ENCODE measurements at regions not wholly inside any gene's neighbourhood (a gene's known extent, or its start where the extent isn't known, plus 50 kb on each side); places are given as distances from the start of the nearest gene placed in this dataset.

GRCh38 chr5:107103522-107103921 is 567.2 kb downstream of the EFNA5 start:
- TF ChIP-seq GATA2 (IDR thresholded peaks at IDR 0.05; ENCODE audit: low read depth, low read length) (no peak), GATA3 (IDR thresholded peaks at IDR 0.05; ENCODE audit: low read depth, low read length) (no peak)

- no peak for TF ChIP-seq GATA2 (IDR thresholded peaks at IDR 0.05; ENCODE audit: low read depth, low read length)
- TF ChIP-seq GATA3 (IDR thresholded peaks at IDR 0.05; ENCODE audit: low read depth, low read length), result no peak
These were observed 570.6 kb downstream of the EFNA5 start for GRCh38 chr5:107100121-107100520.

DNA sequence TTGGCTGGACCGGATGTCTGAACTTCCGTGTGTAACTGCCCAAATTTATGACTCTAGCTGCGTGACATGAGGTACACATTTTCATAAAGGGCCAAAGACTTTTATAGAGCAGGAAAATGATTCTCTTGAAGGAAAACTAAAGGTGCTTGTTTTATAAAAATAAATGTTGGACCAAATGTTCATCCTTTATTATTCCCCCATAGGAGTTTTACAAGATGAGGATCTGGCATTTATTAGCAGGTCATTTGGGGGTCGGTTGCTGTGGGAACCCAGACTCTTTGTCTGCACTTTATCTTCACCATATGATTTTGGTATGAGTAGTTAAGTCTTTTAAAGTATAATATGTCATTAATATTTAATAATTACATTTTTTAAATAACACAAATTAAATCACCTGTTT is 571.2 kb downstream of the EFNA5 start:
- TF ChIP-seq GATA3 (IDR thresholded peaks at IDR 0.05; ENCODE audit: low read depth, low read length) (no peak), GATA2 (IDR thresholded peaks at IDR 0.05; ENCODE audit: low read depth, low read length) (no peak)

GRCh38 chr5:107092695-107093094 is 578.0 kb downstream of the EFNA5 start:
- TF ChIP-seq GATA3 (IDR thresholded peaks at IDR 0.05; ENCODE audit: low read depth, low read length) (no peak), GATA2 (IDR thresholded peaks at IDR 0.05; ENCODE audit: low read depth, low read length) (no peak)

DNA sequence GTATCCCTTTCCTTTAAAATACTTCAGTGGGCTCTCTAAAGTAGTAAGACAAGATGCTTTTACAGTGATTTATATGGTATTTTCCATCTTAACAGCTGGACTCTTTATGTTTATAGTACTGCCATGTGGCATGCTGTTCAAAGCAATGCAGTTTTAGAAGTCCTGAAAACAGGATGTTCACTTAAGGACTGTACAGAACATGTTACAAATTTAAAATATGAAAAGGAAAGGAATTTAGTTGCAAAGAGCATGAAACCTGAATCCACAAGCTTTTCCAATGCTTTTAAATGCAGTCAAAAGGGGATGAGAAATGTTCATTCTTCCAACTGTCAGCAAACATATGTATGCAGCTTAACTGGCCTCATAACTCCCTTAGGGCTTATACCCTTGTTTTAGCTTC is 580.2 kb downstream of the EFNA5 start:
- TF ChIP-seq GATA2 (IDR thresholded peaks at IDR 0.05; ENCODE audit: low read depth, low read length), result no peak
- TF ChIP-seq GATA3 (IDR thresholded peaks at IDR 0.05; ENCODE audit: low read depth, low read length), result no peak

DNA sequence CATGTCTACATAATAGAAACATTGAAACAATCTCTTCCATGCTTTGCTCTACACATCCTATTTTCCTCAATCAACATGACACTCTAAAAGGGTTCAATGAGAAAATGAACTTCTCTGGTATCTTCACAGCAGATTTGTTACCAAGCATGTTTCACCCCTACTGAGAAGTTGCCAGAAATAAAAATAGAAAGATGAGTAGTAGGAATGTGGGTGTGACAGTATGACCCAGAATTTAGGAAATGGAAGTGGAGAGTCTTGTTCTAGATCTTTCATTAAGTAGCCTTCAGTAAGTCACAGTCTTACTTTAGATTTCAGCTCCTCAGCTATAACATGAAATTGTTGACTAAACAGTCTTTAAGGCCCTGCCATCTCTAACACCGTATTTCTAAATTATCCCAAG is 581.8 kb downstream of the EFNA5 start:
- no peak for TF ChIP-seq GATA3 (IDR thresholded peaks at IDR 0.05; ENCODE audit: low read depth, low read length)
- TF ChIP-seq GATA2 (IDR thresholded peaks at IDR 0.05; ENCODE audit: low read depth, low read length), result no peak

DNA sequence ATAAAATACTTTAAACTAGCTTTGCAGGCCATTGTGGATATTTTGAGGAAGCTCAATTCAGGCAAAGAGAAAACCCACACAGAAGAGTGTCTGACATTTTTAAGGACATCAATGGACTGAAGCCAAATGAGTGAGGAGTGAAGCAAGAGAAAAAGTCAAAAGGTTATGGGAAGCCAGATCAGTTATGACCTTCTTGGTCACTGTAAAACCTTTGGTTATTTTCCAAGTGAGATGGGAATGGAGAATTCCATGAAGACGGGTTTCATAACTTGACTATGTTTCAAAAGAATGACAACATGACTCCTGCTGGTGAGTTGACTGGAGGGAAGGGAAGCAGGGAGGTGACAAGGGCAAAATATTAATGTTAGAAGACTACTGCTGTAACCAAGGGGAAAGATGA is 585.2 kb downstream of the EFNA5 start:
- TF ChIP-seq GATA3 (IDR thresholded peaks at IDR 0.05; ENCODE audit: low read depth, low read length), result no peak
- no peak for TF ChIP-seq GATA2 (IDR thresholded peaks at IDR 0.05; ENCODE audit: low read depth, low read length)

- TF ChIP-seq GATA2 (IDR thresholded peaks at IDR 0.05; ENCODE audit: low read depth, low read length) (no peak), GATA3 (IDR thresholded peaks at IDR 0.05; ENCODE audit: low read depth, low read length) (no peak)
These were observed 595.7 kb downstream of the EFNA5 start for GRCh38 chr5:107074996-107075395.

GRCh38 chr5:107072967-107073366 is 597.8 kb downstream of the EFNA5 start:
- TF ChIP-seq GATA2 (IDR thresholded peaks at IDR 0.05; ENCODE audit: low read depth, low read length), result no peak
- TF ChIP-seq GATA3 (IDR thresholded peaks at IDR 0.05; ENCODE audit: low read depth, low read length), result no peak

GRCh38 chr5:107072440-107072839 is 598.3 kb downstream of the EFNA5 start:
- no peak for TF ChIP-seq GATA3 (IDR thresholded peaks at IDR 0.05; ENCODE audit: low read depth, low read length)
- TF ChIP-seq GATA2 (IDR thresholded peaks at IDR 0.05; ENCODE audit: low read depth, low read length), result no peak

- TF ChIP-seq GATA2 (IDR thresholded peaks at IDR 0.05; ENCODE audit: low read depth, low read length) (no peak), GATA3 (IDR thresholded peaks at IDR 0.05; ENCODE audit: low read depth, low read length) (no peak)
These were observed 602.0 kb downstream of the EFNA5 start for GRCh38 chr5:107068782-107069181.

GRCh38 chr5:107067395-107067794 is 603.3 kb downstream of the EFNA5 start:
- TF ChIP-seq GATA3 (IDR thresholded peaks at IDR 0.05; ENCODE audit: low read depth, low read length), result no peak
- no peak for TF ChIP-seq GATA2 (IDR thresholded peaks at IDR 0.05; ENCODE audit: low read depth, low read length)

DNA sequence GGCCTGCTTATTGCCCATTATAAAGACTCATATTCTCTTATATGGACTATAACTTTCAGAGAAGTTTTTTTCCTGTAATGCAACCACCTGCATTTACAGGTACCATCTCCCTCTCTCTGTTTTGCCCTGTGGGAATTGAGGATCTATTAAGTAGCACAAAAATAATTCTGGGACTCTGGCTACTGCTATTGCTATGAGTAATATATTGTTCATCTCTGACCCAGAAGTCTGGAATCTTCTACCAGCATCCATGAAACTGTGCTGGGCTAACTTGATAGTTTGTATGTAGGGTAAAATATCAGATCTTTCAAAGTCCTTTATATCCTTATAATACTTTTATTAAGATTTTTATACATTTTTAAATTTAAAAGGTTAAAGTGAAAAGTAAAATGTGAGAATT is 607.2 kb downstream of the EFNA5 start:
- TF ChIP-seq GATA3 (IDR thresholded peaks at IDR 0.05; ENCODE audit: low read depth, low read length) (no peak), GATA2 (IDR thresholded peaks at IDR 0.05; ENCODE audit: low read depth, low read length) (no peak)

DNA sequence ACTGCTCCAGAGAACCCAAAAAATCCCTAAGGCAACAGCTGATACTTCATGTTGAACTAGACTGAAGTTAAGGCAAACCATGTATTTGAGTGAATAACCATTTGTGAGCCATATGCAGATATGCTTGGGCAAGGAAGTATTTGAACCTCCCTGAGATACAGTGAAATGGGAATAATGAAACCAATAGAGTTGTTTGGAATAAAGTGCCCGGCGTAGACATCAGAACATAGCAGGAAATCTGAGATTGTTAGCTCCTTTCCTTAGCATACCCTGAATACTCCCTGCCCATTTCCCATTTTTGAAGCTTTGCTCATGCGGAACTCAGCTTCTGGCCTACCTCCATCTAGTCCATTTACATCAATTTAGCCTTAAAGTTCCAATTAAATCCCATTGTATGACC is 611.9 kb downstream of the EFNA5 start:
- TF ChIP-seq GATA3 (IDR thresholded peaks at IDR 0.05; ENCODE audit: low read depth, low read length) (no peak), GATA2 (IDR thresholded peaks at IDR 0.05; ENCODE audit: low read depth, low read length) (no peak)

- no peak for TF ChIP-seq GATA2 (IDR thresholded peaks at IDR 0.05; ENCODE audit: low read depth, low read length)
- no peak for TF ChIP-seq GATA3 (IDR thresholded peaks at IDR 0.05; ENCODE audit: low read depth, low read length)
These were observed 612.5 kb downstream of the EFNA5 start for GRCh38 chr5:107058235-107058634.

- TF ChIP-seq GATA3 (IDR thresholded peaks at IDR 0.05; ENCODE audit: low read depth, low read length), result no peak
- TF ChIP-seq GATA2 (IDR thresholded peaks at IDR 0.05; ENCODE audit: low read depth, low read length), result no peak
These were observed 614.5 kb downstream of the EFNA5 start for GRCh38 chr5:107056278-107056677.
